ENCODE measurements at regions not wholly inside any gene's neighbourhood (a gene's known extent, or its start where the extent isn't known, plus 50 kb on each side); places are given as distances from the start of the nearest gene placed in this dataset.
"Not testable (repeated sequence)": the region's sequence is repeated elsewhere in the genome, so short reads cannot be mapped to it uniquely, and the experiment has no call there.

GRCh38 chr1:191517826-191518225 is 640.4 kb upstream of the RGS18 start:
- Histone ChIP-seq H3K9ac (ENCODE audit: low read length in 3 of 3) (no peak overlapping the region), H3K27me3 (ENCODE audit: control insufficient read depth, insufficient read depth, low read length) (no peaks in the 10 kb centered on the region), H3K36me3 (ENCODE audit: control insufficient read depth in 2 of 3, insufficient read depth in 3 of 3, low read length in 3 of 3) (no peaks in the 10 kb centered on the region), H3K9me3 (ENCODE audit: control insufficient read depth in 2 of 3, insufficient read depth in 1 of 3, low read length in 3 of 3) (no peaks in the 10 kb centered on the region), H3K27ac (ENCODE audit: low read depth in 2 of 2, low read length in 2 of 2) (no peak overlapping the region), H3K4me3 (ENCODE audit: low read length in 3 of 3) (no peak overlapping the region), H3K4me1 (ENCODE audit: control insufficient read depth in 2 of 3, insufficient read depth in 2 of 3, low read depth in 1 of 3, low read length in 3 of 3) (no peaks in the 10 kb centered on the region)
- intact Hi-C loops (cut with DNase I): no loop called here
- DNase-seq (no peak), FAIRE-seq (no peak)
- no peak for TF ChIP-seq CTCF (IDR thresholded peaks at IDR 0.05; ENCODE audit: borderline replicate concordance, extremely low read depth, insufficient read depth)

- no peaks in the 10 kb centered on the region for H3K4me1 ChIP-seq (ENCODE audit: control insufficient read depth in 2 of 3, insufficient read depth in 2 of 3, low read depth in 1 of 3, low read length in 3 of 3)
- intact Hi-C loops (cut with DNase I): no loop called here
- H3K4me3 ChIP-seq (ENCODE audit: low read length in 3 of 3): peak overlapping the region in 1 of 3 donors; percentile 8
- no peak overlapping the region for H3K27ac ChIP-seq (ENCODE audit: low read depth in 2 of 2, low read length in 2 of 2)
- DNase-seq (peak in 2 of 5 donors; percentile 24 to 25), FAIRE-seq (no peak)
- H3K9me3 ChIP-seq (ENCODE audit: control insufficient read depth in 2 of 3, insufficient read depth in 1 of 3, low read length in 3 of 3): no peaks in the 10 kb centered on the region
- no peak for TF ChIP-seq CTCF (IDR thresholded peaks at IDR 0.05; ENCODE audit: borderline replicate concordance, extremely low read depth, insufficient read depth)
- H3K9ac ChIP-seq (ENCODE audit: low read length in 3 of 3): no peak overlapping the region
- H3K27me3 ChIP-seq (ENCODE audit: control insufficient read depth, insufficient read depth, low read length): no peaks in the 10 kb centered on the region
- no peaks in the 10 kb centered on the region for H3K36me3 ChIP-seq (ENCODE audit: control insufficient read depth in 2 of 3, insufficient read depth in 3 of 3, low read length in 3 of 3)
Measured at GRCh38 chr1:191519519-191519918, 638.7 kb upstream of the RGS18 start.

GRCh38 chr1:191520345-191520744 is 637.9 kb upstream of the RGS18 start:
- Histone ChIP-seq H3K36me3 (ENCODE audit: control insufficient read depth in 2 of 3, insufficient read depth in 3 of 3, low read length in 3 of 3) (no peaks in the 10 kb centered on the region), H3K9ac (ENCODE audit: low read length in 3 of 3) (no peak overlapping the region), H3K4me3 (ENCODE audit: low read length in 3 of 3) (no peak overlapping the region), H3K9me3 (ENCODE audit: control insufficient read depth in 2 of 3, insufficient read depth in 1 of 3, low read length in 3 of 3) (no peaks in the 10 kb centered on the region), H3K4me1 (ENCODE audit: control insufficient read depth in 2 of 3, insufficient read depth in 2 of 3, low read depth in 1 of 3, low read length in 3 of 3) (no peaks in the 10 kb centered on the region), H3K27ac (ENCODE audit: low read depth in 2 of 2, low read length in 2 of 2) (no peak overlapping the region), H3K27me3 (ENCODE audit: control insufficient read depth, insufficient read depth, low read length) (no peaks in the 10 kb centered on the region)
- intact Hi-C loops (cut with DNase I): no loop called here
- no peak for FAIRE-seq
- TF ChIP-seq CTCF (IDR thresholded peaks at IDR 0.05; ENCODE audit: borderline replicate concordance, extremely low read depth, insufficient read depth): no peak
- no peak for DNase-seq

GRCh38 chr1:191525944-191526343 is 632.3 kb upstream of the RGS18 start:
- intact Hi-C loops (cut with DNase I); H3K9me3 ChIP-seq (ENCODE audit: control insufficient read depth in 2 of 3, insufficient read depth in 1 of 3, low read length in 3 of 3); H3K27ac ChIP-seq (ENCODE audit: low read depth in 2 of 2, low read length in 2 of 2); H3K9ac ChIP-seq (ENCODE audit: low read length in 3 of 3); H3K4me3 ChIP-seq (ENCODE audit: low read length in 3 of 3); FAIRE-seq; H3K27me3 ChIP-seq (ENCODE audit: control insufficient read depth, insufficient read depth, low read length); H3K36me3 ChIP-seq (ENCODE audit: control insufficient read depth in 2 of 3, insufficient read depth in 3 of 3, low read length in 3 of 3); H3K4me1 ChIP-seq (ENCODE audit: control insufficient read depth in 2 of 3, insufficient read depth in 2 of 3, low read depth in 1 of 3, low read length in 3 of 3): not testable (repeated sequence)
- DNase-seq: peak in 1 of 5 donors; percentile 15

All from kidney (tissue), 13 donors.